ENCODE measurements at regions not wholly inside any gene's neighbourhood (a gene's known extent, or its start where the extent isn't known, plus 50 kb on each side); places are given as distances from the start of the nearest gene placed in this dataset.

DNA sequence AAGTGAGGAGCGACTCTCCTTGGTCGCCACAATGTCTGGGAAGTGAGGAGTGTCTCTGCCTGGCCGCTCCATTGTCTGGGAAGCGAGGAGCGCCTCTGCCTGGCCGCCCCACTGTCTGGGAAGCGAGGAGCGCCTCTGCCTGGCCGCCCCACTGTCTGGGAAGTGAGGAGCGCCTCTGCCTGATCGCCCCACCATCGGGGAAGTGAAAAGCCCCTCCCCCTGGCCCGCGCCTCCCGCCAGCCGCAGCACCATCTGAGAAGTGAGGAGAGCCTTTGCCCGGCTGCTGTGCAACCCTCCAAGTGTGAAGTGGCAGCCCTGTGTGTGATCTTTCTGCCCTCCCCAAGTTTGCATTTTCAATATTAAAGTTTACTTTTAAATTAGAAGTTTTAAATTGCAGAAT, 95.0 kb upstream of the PPP2R5A start:
- Histone ChIP-seq H2AFZ (ENCODE audit: low read length) (no peak overlapping the region), H3K4me2 (ENCODE audit: low read length) (no peak overlapping the region), H3K4me1 (ENCODE audit: insufficient read depth, low read length) (no peaks in the 10 kb centered on the region), H3K4me3 (ENCODE audit: low read length) (no peak overlapping the region), H3K27ac (ENCODE audit: low read length) (no peak overlapping the region), H3K27me3 (ENCODE audit: low read length) (no peaks in the 10 kb centered on the region), H3K36me3 (ENCODE audit: low read depth, low read length) (no peaks in the 10 kb centered on the region), H3K9me3 (ENCODE audit: low read length) (no peaks in the 10 kb centered on the region), H3K9ac (ENCODE audit: low read length) (no peak overlapping the region), H4K20me1 (ENCODE audit: low read length) (no peaks in the 10 kb centered on the region), H3F3A (ENCODE audit: low read length, unreplicated experiment) (no peaks in the 10 kb centered on the region), H3K9me2 (replicated peaks; ENCODE audit: low read length) (no peaks in the 10 kb centered on the region), H3K79me2 (ENCODE audit: low read length) (no peaks in the 10 kb centered on the region)
- DNase-seq = no peak
- ATAC-seq = no peak
- intact Hi-C loops (cut with micrococcal nuclease) = no loop called here
- ChIA-PET CTCF (no interaction called here), POLR2A (ENCODE audit: unreplicated experiment) (no interaction called here)
- no TSS peak for BruUV-seq (replicated peaks)
- no peak for TF ChIP-seq CTCF (conservative IDR thresholded peaks at IDR 0.05; ENCODE audit: low read depth, low read length)
- no peak for TF ChIP-seq EZH2phosphoT487 (IDR thresholded peaks at IDR 0.05; ENCODE audit: borderline replicate concordance, low read length)
- no peak for TF ChIP-seq EZH2 (IDR thresholded peaks at IDR 0.05; ENCODE audit: low read length, unreplicated experiment)

DNA sequence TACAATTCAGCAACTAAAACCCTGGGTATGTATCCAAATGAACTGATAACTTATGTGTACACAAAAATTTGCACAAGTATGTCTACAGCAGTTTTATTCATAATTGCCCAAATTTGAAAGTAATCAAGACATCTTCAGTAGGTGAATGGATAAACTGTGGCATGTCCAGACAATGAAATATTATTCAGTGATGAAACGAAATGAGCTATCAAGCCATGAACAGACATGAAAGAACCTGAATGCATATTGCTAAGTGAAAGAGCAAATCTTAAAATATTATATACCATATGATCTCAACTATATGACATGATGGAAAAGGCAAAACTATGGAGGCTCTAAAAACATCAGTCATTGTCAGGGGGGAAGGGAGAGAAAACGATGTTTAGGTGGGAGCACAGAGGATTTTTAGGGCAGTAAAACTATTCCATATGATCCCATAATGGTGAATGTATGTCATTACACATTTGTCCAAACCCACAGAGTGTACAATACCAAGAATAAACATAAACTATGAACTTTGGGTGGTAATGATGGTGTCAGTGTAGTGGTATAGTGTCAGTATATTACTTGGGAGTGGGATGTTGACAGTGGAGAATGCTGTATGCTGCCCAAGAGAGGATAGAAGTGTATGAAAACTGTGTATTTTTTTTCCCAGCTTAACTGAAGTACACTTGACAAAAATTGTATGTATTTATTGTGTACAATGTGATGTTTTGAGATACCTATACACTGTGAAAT, 92.8 kb upstream of the PPP2R5A start:
- no peak for DNase-seq
- no peaks in the 10 kb centered on the region for H3K27me3 ChIP-seq (ENCODE audit: low read length)
- H3K36me3 ChIP-seq (ENCODE audit: low read depth, low read length) = no peaks in the 10 kb centered on the region
- POLR2A ChIA-PET (ENCODE audit: unreplicated experiment) = no interaction called here
- no peak overlapping the region for H3K4me2 ChIP-seq (ENCODE audit: low read length)
- ATAC-seq = no peak
- H3K9ac ChIP-seq (ENCODE audit: low read length) = no peak overlapping the region
- H3K9me2 ChIP-seq (replicated peaks; ENCODE audit: low read length) = no peaks in the 10 kb centered on the region
- no peak overlapping the region for H3K27ac ChIP-seq (ENCODE audit: low read length)
- TF ChIP-seq EZH2phosphoT487 (IDR thresholded peaks at IDR 0.05; ENCODE audit: borderline replicate concordance, low read length) (no peak), EZH2 (IDR thresholded peaks at IDR 0.05; ENCODE audit: low read length, unreplicated experiment) (no peak), CTCF (conservative IDR thresholded peaks at IDR 0.05; ENCODE audit: low read depth, low read length) (no peak)
- no TSS peak for BruUV-seq (replicated peaks)
- H2AFZ ChIP-seq (ENCODE audit: low read length) = no peak overlapping the region
- H3K79me2 ChIP-seq (ENCODE audit: low read length) = no peaks in the 10 kb centered on the region
- no peaks in the 10 kb centered on the region for H3K9me3 ChIP-seq (ENCODE audit: low read length)
- intact Hi-C loops (cut with micrococcal nuclease) = no loop called here
- no peaks in the 10 kb centered on the region for H4K20me1 ChIP-seq (ENCODE audit: low read length)
- no peaks in the 10 kb centered on the region for H3K4me1 ChIP-seq (ENCODE audit: insufficient read depth, low read length)
- CTCF ChIA-PET = no interaction called here
- H3K4me3 ChIP-seq (ENCODE audit: low read length) = no peak overlapping the region
- H3F3A ChIP-seq (ENCODE audit: low read length, unreplicated experiment) = no peaks in the 10 kb centered on the region

- Histone ChIP-seq H3K27ac (ENCODE audit: low read length) (no peak overlapping the region), H2AFZ (ENCODE audit: low read length) (no peak overlapping the region), H3K79me2 (ENCODE audit: low read length) (no peaks in the 10 kb centered on the region), H3K9ac (ENCODE audit: low read length) (no peak overlapping the region), H3K36me3 (ENCODE audit: low read depth, low read length) (no peaks in the 10 kb centered on the region), H4K20me1 (ENCODE audit: low read length) (no peaks in the 10 kb centered on the region), H3K4me1 (ENCODE audit: insufficient read depth, low read length) (no peaks in the 10 kb centered on the region), H3K4me3 (ENCODE audit: low read length) (no peak overlapping the region), H3K9me3 (ENCODE audit: low read length) (no peaks in the 10 kb centered on the region), H3K9me2 (replicated peaks; ENCODE audit: low read length) (no peaks in the 10 kb centered on the region), H3K4me2 (ENCODE audit: low read length) (no peak overlapping the region), H3K27me3 (ENCODE audit: low read length) (no peaks in the 10 kb centered on the region), H3F3A (ENCODE audit: low read length, unreplicated experiment) (no peaks in the 10 kb centered on the region)
- ATAC-seq = no peak
- ChIA-PET CTCF (no interaction called here), POLR2A (ENCODE audit: unreplicated experiment) (no interaction called here)
- TF ChIP-seq CTCF (conservative IDR thresholded peaks at IDR 0.05; ENCODE audit: low read depth, low read length) (no peak), EZH2 (IDR thresholded peaks at IDR 0.05; ENCODE audit: low read length, unreplicated experiment) (no peak), EZH2phosphoT487 (IDR thresholded peaks at IDR 0.05; ENCODE audit: borderline replicate concordance, low read length) (no peak)
- intact Hi-C loops (cut with micrococcal nuclease) = no loop called here
- DNase-seq = no peak
- no TSS peak for BruUV-seq (replicated peaks)
These were observed 88.9 kb upstream of the PPP2R5A start for GRCh38 chr1:212196355-212196754.
